Psoas muscle (tissue), 7 donors: ENCODE measurements at regions not wholly inside any gene's neighbourhood (a gene's known extent, or its start where the extent isn't known, plus 50 kb on each side); places are given as distances from the start of the nearest gene placed in this dataset.

ENCODE experiments used
- ATAC-seq, 4 donors: fragments of 200-7000 bp; cut with Tn5 transposase; one replicate each; pipeline ENCODE4 v1.9.1; 2020; ENCODE audit warnings: moderate library complexity in 3 of 4, mild to moderate bottlenecking in 2 of 4
- DNase-seq, 2 donors: peaks; one replicate each; pipeline ENCODE4 v3.0.0-alpha.2; 2020
- H3K27ac ChIP-seq: fragments of 200-600 bp; one replicate; pipeline ENCODE4 v1.8.0; 2022
- H3K27me3 ChIP-seq, 3 donors: fragments of 200-600 bp in 1 of 3; one replicate each; pipeline versions ENCODE4 v1.6.1 to v1.8.0; 2013 to 2022; ENCODE audit warnings: low read length in 2 of 3, mild to moderate bottlenecking in 2 of 3, moderate library complexity in 1 of 3; ENCODE audit not compliant: insufficient read depth in 3 of 3
- H3K36me3 ChIP-seq, 2 donors: fragments of 200-600 bp in 1 of 2; one replicate each; pipeline versions ENCODE4 v1.6.1 to v1.8.0; 2013 to 2022; ENCODE audit warnings: low read depth in 1 of 2, mild to moderate bottlenecking in 1 of 2, moderate library complexity in 1 of 2; ENCODE audit not compliant: insufficient read depth in 1 of 2
- H3K4me1 ChIP-seq: fragments of 200-600 bp; one replicate; pipeline ENCODE4 v1.8.0; 2022
- H3K4me3 ChIP-seq: fragments of 200-600 bp; one replicate; pipeline ENCODE4 v1.8.0; 2022; ENCODE audit warnings: mild to moderate bottlenecking
- H3K9me3 ChIP-seq: fragments of 200-600 bp; one replicate; pipeline ENCODE4 v1.8.0; 2022
- CTCF ChIP-seq: fragments of 200-600 bp; IDR thresholded peaks from one replicate; pipeline ENCODE4 v1.8.0; 2022; ENCODE audit warnings: antibody characterized with exemption
- WGBS, 3 donors: extraction: QIAGEN DNeasy Blood & Tissue Kit; methylation state at CpG; one replicate each; pipeline versions ENCODE4 v1.1.6 to v1.1.7; 2013; 5-methylcytosine and 5-hydroxymethylcytosine counted together
- intact Hi-C, 2 donors: fragments of 100-400 bp; cut with DNase I; formaldehyde crosslinking; loops; one replicate each; pipeline versions ENCODE4 v1.11.0 to v1.14.2; 2022
- donor health status: healthy with polysubstance abuse.
- donor health status: DM: no; HTN: no; CAD: no; lungs with moderate emphysema.
- donor health status: Bipolar disorder and iron deficiency.
- donor health status: healthy.
- donor health status: DM: yes; HTN: yes; CAD: no.
- donor health status: DM: no; HTN: no; CAD: no.
- donor health status: DM: yes; HTN: yes; CAD: no.

- intact Hi-C loops, result no loop called here
- H3K4me1 ChIP-seq, result no peaks in the 10 kb centered on the region
- ATAC-seq (no peak), DNase-seq (no peak)
- H3K27ac ChIP-seq, result no peak overlapping the region
- H3K27me3 ChIP-seq, result no peaks in the 10 kb centered on the region
- H3K4me3 ChIP-seq, result no peak overlapping the region
- WGBS, 3 donors, result 64 to 73% (median 71%) methylated on average over 2 of the region's 2 CpGs
- no peak for TF ChIP-seq CTCF
- H3K36me3 ChIP-seq, result no peaks in the 10 kb centered on the region
- H3K9me3 ChIP-seq, result no peaks in the 10 kb centered on the region
Observed at GRCh38 chr16:63539276-63539675, 1503.0 kb upstream of the CDH8 start.

DNA sequence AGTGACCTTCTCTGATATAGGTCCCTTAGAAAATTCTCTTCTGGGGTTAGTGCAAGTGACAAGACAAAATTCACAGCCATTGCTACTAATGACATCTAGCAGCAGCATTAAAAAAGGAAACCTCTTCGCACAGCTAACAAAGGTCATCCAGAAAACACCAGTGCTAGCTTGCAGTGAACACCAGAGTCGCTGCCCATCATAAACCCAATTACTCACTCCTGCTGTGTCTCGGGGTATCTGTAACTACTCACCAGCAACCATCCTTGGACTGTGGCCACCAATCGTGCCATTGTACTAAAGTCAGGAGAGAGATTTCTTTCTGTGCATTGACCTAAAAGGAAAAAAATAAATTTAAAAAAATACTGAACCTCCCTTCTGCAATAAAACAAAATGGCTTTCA lies 1494.7 kb upstream of the CDH8 start:
- no peak for TF ChIP-seq CTCF
- DNase-seq (no peak), ATAC-seq (no peak)
- Histone ChIP-seq H3K9me3 (no peaks in the 10 kb centered on the region), H3K36me3 (no peaks in the 10 kb centered on the region), H3K4me1 (no peaks in the 10 kb centered on the region), H3K27me3 (no peaks in the 10 kb centered on the region), H3K4me3 (no peak overlapping the region), H3K27ac (no peak overlapping the region)
- 42 to 62% (median 56%) methylated on average over 4 of the region's 4 CpGs for WGBS, 3 donors
- intact Hi-C loops, result no loop called here

DNA sequence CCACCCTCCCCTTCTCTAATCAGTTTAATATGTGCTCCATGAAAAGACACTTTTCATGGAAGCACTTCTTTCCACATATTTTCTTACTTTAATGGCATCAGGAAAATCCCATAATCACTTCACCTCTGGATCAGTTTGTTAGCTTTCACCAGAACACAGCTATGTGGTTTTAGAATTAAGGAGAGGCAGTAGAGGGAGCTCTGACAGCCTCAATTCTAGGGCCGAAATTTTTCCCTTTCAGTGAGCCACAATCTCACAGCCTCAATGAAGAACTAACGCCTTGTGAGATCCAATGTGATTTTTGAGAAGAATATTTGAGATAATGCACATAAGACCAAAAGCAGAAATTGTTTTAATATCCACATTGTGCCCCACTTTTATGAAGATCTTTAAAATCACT lies 1494.0 kb upstream of the CDH8 start:
- WGBS, 3 donors, result 41 to 60% (median 51%) methylated on average over 2 of the region's 2 CpGs
- Histone ChIP-seq H3K36me3 (no peaks in the 10 kb centered on the region), H3K4me1 (no peaks in the 10 kb centered on the region), H3K9me3 (no peaks in the 10 kb centered on the region), H3K27ac (no peak overlapping the region), H3K27me3 (no peaks in the 10 kb centered on the region), H3K4me3 (no peak overlapping the region)
- intact Hi-C loops, result no loop called here
- TF ChIP-seq CTCF, result no peak
- DNase-seq, result no peak
- ATAC-seq, result no peak

GRCh38 chr16:63527404-63527803 lies 1491.2 kb upstream of the CDH8 start:
- DNase-seq (no peak), ATAC-seq (no peak)
- intact Hi-C loops, result no loop called here
- no peak for TF ChIP-seq CTCF
- Histone ChIP-seq H3K27ac (no peak overlapping the region), H3K4me1 (no peaks in the 10 kb centered on the region), H3K9me3 (no peaks in the 10 kb centered on the region), H3K36me3 (no peaks in the 10 kb centered on the region), H3K4me3 (no peak overlapping the region), H3K27me3 (no peaks in the 10 kb centered on the region)
- WGBS, 3 donors, result 54 to 68% (median 66%) methylated on average over 3 of the region's 3 CpGs

DNA sequence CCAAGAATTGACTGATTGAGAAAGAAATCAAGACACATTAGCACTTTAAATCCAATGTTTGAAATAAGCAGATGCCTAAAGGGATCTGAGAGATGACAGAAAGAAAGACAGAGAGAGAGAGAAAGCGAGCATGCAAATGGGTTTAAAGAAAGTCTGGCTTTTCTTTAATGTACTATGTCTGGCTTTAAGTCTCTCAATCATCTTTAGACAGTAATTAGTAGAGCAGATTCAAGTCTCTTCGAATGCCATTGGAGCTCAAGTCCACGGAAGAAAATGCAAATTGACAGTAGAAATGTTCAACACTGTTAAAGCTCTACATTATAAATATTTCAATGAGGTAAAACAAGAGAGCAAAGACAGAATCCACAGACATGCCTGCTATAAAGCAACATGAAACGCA lies 1480.2 kb upstream of the CDH8 start:
- DNase-seq (no peak), ATAC-seq (no peak)
- Histone ChIP-seq H3K4me1 (no peaks in the 10 kb centered on the region), H3K4me3 (no peak overlapping the region), H3K27ac (no peak overlapping the region), H3K9me3 (no peaks in the 10 kb centered on the region), H3K36me3 (no peaks in the 10 kb centered on the region), H3K27me3 (no peaks in the 10 kb centered on the region)
- TF ChIP-seq CTCF, result no peak
- intact Hi-C loops, result no loop called here
- 66 to 81% (median 77%) methylated on average over 4 of the region's 4 CpGs for WGBS, 3 donors
